ENCODE measurements at regions not wholly inside any gene's neighbourhood (a gene's known extent, or its start where the extent isn't known, plus 50 kb on each side); places are given as distances from the start of the nearest gene placed in this dataset.
A peak's percentile ranks its signal among the peaks of the same experiment; 100 is the strongest.
"Not testable (repeated sequence)": the region's sequence is repeated elsewhere in the genome, so short reads cannot be mapped to it uniquely, and the experiment has no call there.

DNA sequence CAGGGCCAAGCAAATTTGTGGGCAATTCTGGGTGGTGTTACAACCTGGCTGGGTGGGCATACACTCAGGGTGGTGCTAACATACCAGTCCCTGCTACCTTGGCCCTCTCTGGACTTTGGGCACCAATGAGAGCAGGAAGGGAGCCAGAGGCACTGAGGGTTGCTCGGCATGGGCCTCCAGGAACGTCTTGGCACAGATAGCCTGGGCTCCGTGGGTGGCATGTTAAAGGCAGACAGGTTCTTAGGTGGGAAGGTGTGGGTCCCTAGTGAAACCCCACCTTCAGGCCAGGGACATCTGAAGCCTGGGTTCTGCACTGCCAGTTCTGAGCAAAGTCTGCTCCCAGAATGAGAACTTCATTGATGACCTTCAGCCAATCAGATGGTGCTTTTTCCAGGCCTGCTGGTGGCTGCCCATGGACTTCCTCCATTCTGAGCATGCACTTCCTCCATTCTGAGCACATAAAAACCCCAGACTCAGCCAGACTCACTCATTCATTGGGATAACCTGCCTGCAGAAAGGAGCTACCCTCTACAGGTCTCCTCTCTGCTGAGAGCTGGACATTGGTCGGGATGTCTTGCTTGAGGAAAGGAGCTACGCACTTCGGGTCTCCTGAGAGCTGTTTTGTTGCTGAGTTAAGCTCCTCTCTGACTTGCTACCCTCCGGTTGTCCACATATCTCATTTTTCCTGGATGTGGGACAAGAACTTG lies 2567.1 kb downstream of the PCDH9 start:
- no peak for DNase-seq

DNA sequence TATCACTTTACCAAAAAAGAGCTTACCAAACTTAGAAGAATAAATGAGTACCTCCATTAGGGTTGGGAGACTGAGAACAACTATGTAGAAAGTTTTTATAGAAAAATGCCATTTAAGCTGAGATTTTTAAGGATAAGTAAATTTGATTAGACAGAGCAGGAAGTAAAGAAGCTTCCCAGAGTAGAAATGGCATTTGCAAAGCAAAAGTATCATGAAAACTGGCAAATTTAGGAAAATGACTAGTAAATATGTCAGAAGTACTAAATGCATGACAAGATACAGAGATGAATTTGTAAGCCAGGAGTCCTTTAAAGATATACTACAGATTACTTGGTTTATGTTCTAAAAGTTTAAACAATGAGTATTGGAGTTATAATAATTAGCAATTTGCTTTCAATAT lies 2581.8 kb downstream of the PCDH9 start:
- DNase-seq = no peak

GRCh38 chr13:64643066-64643465 lies 2587.1 kb downstream of the PCDH9 start:
- no peak for DNase-seq

DNA sequence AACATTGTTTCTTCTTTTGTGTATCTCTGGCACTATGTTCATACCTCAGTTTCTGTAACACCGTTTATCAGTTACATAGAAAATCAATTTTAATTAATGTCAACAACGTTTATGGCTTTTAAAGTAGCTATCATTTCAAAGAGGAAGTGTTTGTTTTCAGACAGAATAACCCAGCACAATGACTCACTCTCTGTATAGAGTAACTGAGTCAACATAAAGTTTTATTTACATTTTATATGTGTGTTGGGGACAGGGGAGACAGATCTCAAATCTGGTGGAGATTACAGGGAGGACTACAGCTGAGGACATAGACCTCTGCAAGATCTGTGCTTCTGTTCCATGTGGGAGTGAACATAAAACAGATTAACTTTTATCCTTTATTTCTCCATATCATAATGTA lies 2590.1 kb downstream of the PCDH9 start:
- no peak for DNase-seq

DNA sequence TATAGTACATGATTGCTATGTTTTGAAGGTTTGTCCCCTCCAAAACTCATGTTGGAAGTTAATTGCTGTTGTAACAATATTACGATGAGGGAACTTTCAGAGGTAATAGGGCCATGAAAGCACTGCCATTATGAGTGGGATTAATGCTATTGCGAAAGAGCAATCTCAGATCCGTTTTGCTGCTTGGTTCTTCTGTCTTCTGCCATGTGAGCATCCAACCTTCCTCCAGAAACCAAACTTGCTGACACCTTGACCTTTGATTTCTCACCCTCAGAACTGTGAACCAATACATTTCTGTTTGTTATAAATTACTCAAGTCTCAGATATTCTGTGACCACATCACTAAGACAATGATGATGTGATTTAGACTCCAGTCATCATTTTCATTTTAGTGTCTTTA lies 2590.9 kb downstream of the PCDH9 start:
- DNase-seq = no peak

DNA sequence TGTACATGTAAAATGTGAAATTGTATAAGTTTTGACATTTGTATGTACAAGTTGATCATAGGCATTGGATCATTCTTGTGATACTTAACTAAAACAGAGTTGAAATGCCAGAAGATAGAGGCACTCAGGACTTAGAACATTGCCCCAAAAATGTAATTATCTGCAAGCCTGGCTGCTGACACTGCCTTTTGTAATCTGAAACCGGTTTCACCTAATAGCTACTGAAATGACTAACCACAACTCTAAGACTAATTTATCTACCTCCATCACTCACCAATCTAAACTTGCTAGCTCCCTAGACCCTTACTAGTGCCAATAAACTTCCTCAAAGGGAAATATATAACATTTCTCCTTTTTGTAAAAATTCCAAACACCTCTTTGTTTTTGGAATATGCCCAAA lies 2596.2 kb downstream of the PCDH9 start:
- no peak for DNase-seq

DNA sequence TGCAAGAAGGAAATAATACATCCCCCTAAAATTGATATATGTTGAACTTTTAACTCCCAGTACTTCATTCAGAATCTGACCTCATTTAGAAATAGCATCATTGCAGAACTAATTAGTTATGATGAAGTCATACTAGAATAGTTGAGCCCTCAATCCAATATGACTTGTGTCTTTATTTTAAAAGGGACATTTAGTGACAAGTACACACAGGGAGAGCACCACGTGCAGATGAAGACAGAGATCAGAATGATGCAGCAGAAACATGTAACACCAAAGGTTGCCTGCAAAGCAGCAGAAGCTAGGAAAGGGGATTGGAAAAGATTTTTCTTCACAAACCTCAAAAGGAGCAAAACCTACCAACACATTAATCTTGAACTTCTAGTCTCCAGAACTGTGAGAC lies 2602.5 kb downstream of the PCDH9 start:
- no peak for DNase-seq

- DNase-seq = no peak
Observed at GRCh38 chr13:64626105-64626504, 2604.0 kb downstream of the PCDH9 start.

DNA sequence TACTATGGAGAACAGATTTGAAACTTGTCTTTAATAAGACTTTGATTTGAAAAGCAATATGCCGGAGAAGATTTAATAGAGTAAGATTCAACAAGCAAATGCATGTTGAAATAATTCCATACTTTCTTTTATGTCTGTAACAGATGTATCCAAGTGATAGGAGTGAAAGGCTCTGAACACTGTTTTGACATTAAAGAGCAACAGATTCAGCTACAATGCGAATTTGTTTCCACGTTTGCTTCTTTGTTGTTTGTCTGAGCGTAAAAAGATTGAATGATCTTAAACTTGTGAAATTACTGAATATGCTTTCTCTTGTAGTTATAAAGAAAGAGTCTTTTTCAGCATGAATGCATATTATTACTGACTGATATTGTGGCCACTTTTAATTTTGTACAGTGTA lies 2612.9 kb downstream of the PCDH9 start:
- DNase-seq = no peak

GRCh38 chr13:64591971-64592370 lies 2638.2 kb downstream of the PCDH9 start:
- no peak for DNase-seq

DNA sequence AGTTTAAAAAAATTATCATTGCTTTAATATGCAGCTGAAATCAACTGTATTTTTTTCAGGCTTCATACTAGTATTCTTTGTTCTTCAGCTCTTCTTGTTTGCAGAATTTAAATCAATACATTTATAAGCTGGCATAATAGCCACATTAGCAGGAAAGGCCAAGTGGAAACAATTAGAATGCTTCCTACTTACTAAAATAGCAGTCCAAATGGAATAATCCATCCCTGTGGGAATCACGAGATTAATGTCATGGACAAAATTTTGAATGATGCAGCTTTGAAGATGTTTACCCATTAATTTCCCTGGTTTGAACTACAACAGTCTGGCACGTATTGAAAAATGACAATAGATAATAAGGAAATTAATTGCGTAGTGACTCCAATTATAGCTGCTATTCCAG lies 2650.8 kb downstream of the PCDH9 start:
- DNase-seq = no peak

- no peak for DNase-seq
Observed at GRCh38 chr13:64568748-64569147, 2661.4 kb downstream of the PCDH9 start.

GRCh38 chr13:64558031-64558430 lies 2672.1 kb downstream of the PCDH9 start:
- DNase-seq = not testable (repeated sequence)

DNA sequence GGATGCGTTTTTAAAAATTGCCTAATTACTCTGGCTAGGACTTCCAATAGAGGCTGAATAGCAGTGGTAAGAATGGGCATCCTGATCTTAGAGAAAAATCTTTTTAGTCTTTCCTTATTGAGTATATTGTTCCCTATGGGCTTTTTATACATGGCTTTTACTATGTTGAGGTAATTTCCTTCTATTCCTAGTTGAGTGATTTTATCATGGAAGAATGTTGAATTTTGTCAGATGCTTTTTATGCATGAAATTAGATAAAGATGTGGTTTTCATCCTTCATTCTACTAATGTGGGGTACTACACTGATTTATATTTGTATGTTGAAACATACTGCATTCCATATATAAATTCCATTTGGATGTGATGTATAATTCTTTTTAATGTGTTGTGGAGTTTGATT lies 2673.8 kb downstream of the PCDH9 start:
- peak; percentile 2 for DNase-seq

GRCh38 chr13:64553411-64554129 lies 2676.6 kb downstream of the PCDH9 start:
- DNase-seq = no peak

- peak; percentile 3 for DNase-seq
Observed at GRCh38 chr13:64551755-64552154, 2678.4 kb downstream of the PCDH9 start.

- no peak for DNase-seq
Observed at GRCh38 chr13:64546371-64546770, 2683.8 kb downstream of the PCDH9 start.

- no peak for DNase-seq
Observed at GRCh38 chr13:64540976-64541375, 2689.2 kb downstream of the PCDH9 start.

DNA sequence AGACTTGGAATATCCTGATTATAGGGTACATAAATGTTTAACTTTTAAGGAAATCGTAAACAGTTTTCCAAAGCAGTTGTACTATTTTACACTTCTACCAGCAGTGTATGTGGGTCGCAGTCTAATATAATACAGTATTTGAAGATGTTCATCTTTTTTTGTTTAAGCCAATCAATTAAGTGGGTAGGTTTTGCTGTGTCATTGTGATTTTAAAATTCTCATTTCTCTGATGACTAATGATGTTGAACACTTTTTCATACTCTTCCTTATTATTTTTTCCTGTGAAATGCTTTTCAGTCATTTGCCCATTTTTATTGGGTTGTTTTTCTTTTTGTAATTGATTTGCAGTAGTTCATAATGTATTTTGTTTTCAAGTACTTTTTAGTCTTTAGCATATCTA lies 2689.7 kb downstream of the PCDH9 start:
- DNase-seq = no peak

DNA sequence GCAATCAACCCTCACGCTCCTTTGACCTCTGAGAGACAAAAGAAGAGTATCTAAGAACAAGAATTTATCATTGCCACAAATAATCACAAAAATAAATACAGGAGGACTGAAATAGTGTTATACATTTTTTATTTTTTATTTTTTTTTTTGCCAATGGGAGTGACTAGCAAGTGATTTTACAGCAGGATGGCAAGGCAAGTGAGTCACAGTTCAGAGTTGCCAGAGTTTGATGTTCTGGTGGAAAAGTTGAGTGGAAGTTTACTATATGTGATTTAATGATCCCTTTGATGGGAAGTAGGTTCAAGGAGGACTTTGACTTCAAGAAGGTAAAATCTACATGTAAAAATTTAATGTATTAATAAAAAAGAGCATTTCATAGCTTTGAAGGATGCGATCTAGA lies 2691.4 kb downstream of the PCDH9 start:
- DNase-seq = no peak

GRCh38 chr13:64534302-64534701 lies 2695.8 kb downstream of the PCDH9 start:
- DNase-seq = no peak

DNA sequence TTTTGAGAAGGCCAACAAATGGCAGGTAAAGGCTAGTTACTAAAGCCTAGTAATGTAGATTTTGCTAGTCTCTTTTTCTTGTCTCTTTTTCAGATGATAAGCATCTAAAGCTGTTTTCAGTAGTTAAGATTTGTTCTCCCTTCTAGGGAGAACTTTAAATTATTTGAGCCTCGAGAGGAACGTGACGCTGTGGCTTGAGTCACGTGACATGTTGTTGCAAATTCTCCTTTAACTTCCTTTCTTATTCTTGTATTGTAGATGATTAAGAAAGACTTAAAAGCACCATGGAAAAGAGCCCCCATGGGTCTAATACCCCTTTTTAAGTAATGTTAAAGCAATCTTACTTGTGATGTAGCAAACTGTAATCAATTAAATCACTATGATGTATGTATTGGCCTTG lies 2698.7 kb downstream of the PCDH9 start:
- no peak for DNase-seq

DNA sequence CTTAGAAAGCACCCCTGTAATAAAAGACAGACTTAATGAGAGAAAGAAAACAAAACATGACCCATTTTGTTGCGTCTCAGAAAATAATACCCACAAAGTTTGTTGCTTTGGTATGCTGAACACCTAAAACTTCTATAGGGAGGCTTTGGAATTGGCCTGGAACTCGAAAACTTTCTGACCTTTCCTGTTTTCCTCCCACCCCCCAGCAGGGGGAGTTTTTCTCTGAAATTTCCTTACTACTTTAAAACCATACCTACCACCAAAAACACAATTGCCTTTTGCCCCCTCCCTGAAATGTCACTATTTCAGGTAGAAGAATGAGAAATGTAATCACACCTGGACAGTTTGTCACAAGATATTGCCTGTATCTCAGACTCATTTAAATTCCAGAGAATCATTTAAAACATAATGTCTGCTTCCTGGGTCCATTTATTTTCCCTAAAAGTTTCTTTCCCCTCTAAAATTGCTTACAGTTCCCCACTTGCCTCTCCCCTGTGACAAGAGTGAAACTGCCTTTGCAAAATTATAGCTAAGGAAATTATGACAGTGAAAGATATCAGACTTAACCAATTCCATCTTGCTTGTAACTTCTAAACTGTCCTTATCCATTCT lies 2700.2 kb downstream of the PCDH9 start:
- peak; percentile 7 for DNase-seq

DNA sequence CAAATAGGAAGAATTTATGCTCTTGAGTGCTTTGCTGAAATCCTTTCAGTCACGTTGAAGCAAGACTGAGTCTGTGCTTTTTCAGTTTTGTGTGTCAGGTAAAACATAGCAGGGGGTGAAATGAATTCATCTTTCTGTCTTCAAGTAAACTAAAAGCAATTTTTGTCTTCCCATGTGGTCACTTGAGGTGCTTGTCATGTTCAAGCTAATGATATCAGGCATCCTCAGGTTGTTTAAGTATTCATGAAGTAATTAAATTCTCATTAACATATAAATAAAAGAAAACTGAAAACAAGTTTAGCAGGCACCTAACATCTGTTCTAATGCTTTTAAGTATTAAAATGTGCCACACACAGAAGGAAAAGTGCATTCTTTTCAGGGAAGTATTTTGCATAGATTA lies 2701.3 kb downstream of the PCDH9 start:
- no peak for DNase-seq

Data from tongue (tissue), 1 donor.